IgD-negative memory B cell (primary cell): ENCODE measurements at regions not wholly inside any gene's neighbourhood (a gene's known extent, or its start where the extent isn't known, plus 50 kb on each side); places are given as distances from the start of the nearest gene placed in this dataset.

Experiments
- H3K27ac Mint-ChIP-seq, 3 donors: one replicate each; pipeline ENCODE4 v1.8.0; 2020 to 2022; ENCODE audit warnings: mild to moderate bottlenecking in 3 of 3, mixed read lengths in 3 of 3, moderate library complexity in 1 of 3
- H3K27me3 Mint-ChIP-seq: one replicate; pipeline ENCODE4 v1.8.0; 2021; ENCODE audit warnings: mixed read lengths
- H3K36me3 Mint-ChIP-seq: one replicate; pipeline ENCODE4 v1.8.0; 2020; ENCODE audit warnings: mild to moderate bottlenecking, mixed read lengths
- H3K4me1 Mint-ChIP-seq, 3 donors: one replicate each; pipeline ENCODE4 v1.8.0; 2020 to 2022; ENCODE audit warnings: mixed read lengths in 3 of 3, mild to moderate bottlenecking in 1 of 3
- H3K4me3 Mint-ChIP-seq, 4 donors: one replicate each; pipeline ENCODE4 v1.8.0; 2020 to 2022; ENCODE audit warnings: mild to moderate bottlenecking in 4 of 4, mixed read lengths in 4 of 4, moderate library complexity in 3 of 4
- H3K9me3 Mint-ChIP-seq, 3 donors: one replicate each; pipeline ENCODE4 v1.8.0; 2020 to 2021; ENCODE audit warnings: mixed read lengths in 3 of 3, mild to moderate bottlenecking in 1 of 3

GRCh38 chr1:22399421-22400091, 52.1 kb upstream of the ZBTB40 start:
- Mint-ChIP-seq H3K4me3 (no peak overlapping the region), H3K27ac (no peak overlapping the region), H3K9me3 (no peaks in the 10 kb centered on the region), H3K27me3 (peaks cover 11% of the 10 kb centered on the region), H3K36me3 (no peaks in the 10 kb centered on the region), H3K4me1 (peaks cover 0 to 1% (median 0%) of the 10 kb centered on the region in 3 donors)
